Mesodermal cell (in vitro differentiated cells): ENCODE measurements at regions not wholly inside any gene's neighbourhood (a gene's known extent, or its start where the extent isn't known, plus 50 kb on each side); places are given as distances from the start of the nearest gene placed in this dataset.

Experiments
- H3K27ac ChIP-seq: 2 replicates; pipeline ENCODE4 v1.7.0; 2013; ENCODE audit warnings: mild to moderate bottlenecking, low read depth, low read length, moderate library complexity; ENCODE audit not compliant: severe bottlenecking
- H3K36me3 ChIP-seq: 2 replicates; pipeline ENCODE4 v1.7.1; 2013; ENCODE audit warnings: mild to moderate bottlenecking, low read length, moderate library complexity; ENCODE audit not compliant: control insufficient read depth, insufficient read depth
- H3K4me1 ChIP-seq: one replicate; pipeline ENCODE4 v1.7.1; 2013; ENCODE audit warnings: mild to moderate bottlenecking, low read length; ENCODE audit not compliant: insufficient read depth, control insufficient read depth, poor library complexity, severe bottlenecking
- H3K4me3 ChIP-seq: 2 replicates; pipeline ENCODE4 v1.7.0; 2013; ENCODE audit warnings: low read length, control low read depth, mild to moderate bottlenecking; ENCODE audit not compliant: insufficient read depth, poor library complexity, severe bottlenecking; ENCODE audit errors: extremely low read depth
- H3K9me3 ChIP-seq: 2 replicates; pipeline ENCODE4 v1.7.1; 2013; ENCODE audit warnings: mild to moderate bottlenecking, low read length, moderate library complexity; ENCODE audit not compliant: control insufficient read depth
- whole genome bisulfite sequencing, 2 experiments: methylation state at CpG; one replicate each; pipeline ENCODE4 v1.1.5; 2013; ENCODE audit warnings: missing lambda C conversion rate in 2 of 2; ENCODE audit not compliant: insufficient coverage in 2 of 2; 5-methylcytosine and 5-hydroxymethylcytosine counted together

DNA sequence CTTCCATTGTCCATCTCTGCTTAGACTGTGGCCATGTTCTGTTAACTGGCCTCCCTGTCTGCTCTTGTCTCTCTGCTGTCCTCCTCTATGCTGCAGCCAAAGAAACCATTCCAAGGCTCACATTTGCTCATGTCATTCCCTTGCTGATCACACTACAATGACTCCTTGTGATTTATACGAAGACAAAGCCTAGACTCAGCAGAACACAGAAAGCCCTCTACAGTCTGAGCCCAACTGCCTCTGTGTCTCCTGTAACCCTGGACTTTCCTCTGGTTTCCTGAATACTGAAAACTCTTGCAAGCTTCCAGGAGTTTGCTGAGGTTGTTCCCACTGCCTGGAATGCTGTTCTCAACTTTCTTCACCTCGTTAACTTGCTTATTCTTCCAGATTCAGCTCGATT lies 191.8 kb downstream of the TMEM38B start:
- H3K4me1 ChIP-seq = peaks cover 7% of the 10 kb centered on the region
- no peak overlapping the region for H3K4me3 ChIP-seq
- H3K36me3 ChIP-seq = no peaks in the 10 kb centered on the region
- WGBS, 2 experiments = 90 to 93% methylated on average over 2 to 3 of the region's 3 CpGs
- no peaks in the 10 kb centered on the region for H3K9me3 ChIP-seq
- H3K27ac ChIP-seq = peak overlapping the region; percentile 50

- H3K36me3 ChIP-seq = no peaks in the 10 kb centered on the region
- no peak overlapping the region for H3K4me3 ChIP-seq
- 79 to 85% methylated on average over 2 of the region's 2 CpGs for WGBS, 2 experiments
- H3K4me1 ChIP-seq = peaks cover 7% of the 10 kb centered on the region
- no peaks in the 10 kb centered on the region for H3K9me3 ChIP-seq
- no peak overlapping the region for H3K27ac ChIP-seq
Observed at GRCh38 chr9:105887679-105888078, 193.3 kb downstream of the TMEM38B start.

GRCh38 chr9:105890046-105890822 lies 195.9 kb downstream of the TMEM38B start:
- Histone ChIP-seq H3K4me3 (no peak overlapping the region), H3K4me1 (peaks cover 7% of the 10 kb centered on the region), H3K9me3 (no peaks in the 10 kb centered on the region), H3K36me3 (no peaks in the 10 kb centered on the region), H3K27ac (no peak overlapping the region)
- 64 to 68% methylated on average over 4 to 5 of the region's 5 CpGs for WGBS, 2 experiments

DNA sequence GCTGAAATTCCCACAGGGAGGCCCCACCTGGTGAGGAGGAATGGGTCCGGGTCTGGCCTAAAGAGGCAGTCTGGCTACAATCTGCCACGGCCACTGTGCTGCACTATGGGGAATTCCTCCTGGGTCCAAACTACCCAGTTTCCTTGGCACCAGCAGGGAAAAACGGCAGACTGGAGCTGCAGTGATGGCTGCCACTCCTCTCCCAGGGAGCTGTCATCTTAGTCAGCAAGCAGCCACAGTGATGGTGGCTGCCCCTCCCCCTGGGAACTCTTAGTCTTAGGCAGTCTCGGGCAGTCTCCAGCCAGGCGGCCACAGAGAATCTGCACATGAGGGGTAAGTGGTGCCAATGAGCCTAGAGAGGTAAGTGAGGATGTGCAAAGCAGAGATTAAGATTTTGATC lies 205.8 kb downstream of the TMEM38B start:
- Histone ChIP-seq H3K27ac (no peak overlapping the region), H3K9me3 (no peaks in the 10 kb centered on the region), H3K4me1 (peaks cover 4% of the 10 kb centered on the region), H3K4me3 (no peak overlapping the region), H3K36me3 (no peaks in the 10 kb centered on the region)
- 59 to 62% methylated on average over 4 to 5 of the region's 5 CpGs for WGBS, 2 experiments

GRCh38 chr9:105901514-105902109 lies 207.3 kb downstream of the TMEM38B start:
- 13 to 32% methylated on average over 3 to 4 of the region's 4 CpGs for WGBS, 2 experiments
- H3K36me3 ChIP-seq = no peaks in the 10 kb centered on the region
- no peak overlapping the region for H3K4me3 ChIP-seq
- no peak overlapping the region for H3K27ac ChIP-seq
- no peaks in the 10 kb centered on the region for H3K9me3 ChIP-seq
- peaks cover 4% of the 10 kb centered on the region for H3K4me1 ChIP-seq

DNA sequence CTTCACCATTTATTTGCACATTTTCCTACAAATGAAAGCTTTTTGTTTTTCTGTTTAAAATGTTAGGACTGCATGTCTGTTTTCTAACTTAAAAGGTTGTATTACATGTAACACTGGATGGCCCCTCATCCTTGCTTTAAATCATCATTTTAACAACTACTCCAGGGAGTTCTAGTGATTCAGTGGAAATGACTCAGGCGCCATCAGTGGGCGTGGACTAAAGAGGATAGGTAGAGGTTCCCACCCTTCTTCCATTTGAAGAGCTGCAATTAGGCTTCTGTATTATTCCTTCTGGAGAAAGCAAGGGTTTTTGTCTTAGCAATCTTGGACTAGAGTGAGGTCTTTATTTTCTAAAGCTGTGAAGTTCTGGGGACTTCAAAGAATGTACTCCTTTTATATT lies 213.7 kb downstream of the TMEM38B start:
- Histone ChIP-seq H3K4me3 (no peak overlapping the region), H3K27ac (no peak overlapping the region), H3K4me1 (peaks cover 22% of the 10 kb centered on the region), H3K36me3 (no peaks in the 10 kb centered on the region), H3K9me3 (no peaks in the 10 kb centered on the region)
- no CpG with 5 or more reads among the region's 2 CpGs for WGBS, 2 experiments

DNA sequence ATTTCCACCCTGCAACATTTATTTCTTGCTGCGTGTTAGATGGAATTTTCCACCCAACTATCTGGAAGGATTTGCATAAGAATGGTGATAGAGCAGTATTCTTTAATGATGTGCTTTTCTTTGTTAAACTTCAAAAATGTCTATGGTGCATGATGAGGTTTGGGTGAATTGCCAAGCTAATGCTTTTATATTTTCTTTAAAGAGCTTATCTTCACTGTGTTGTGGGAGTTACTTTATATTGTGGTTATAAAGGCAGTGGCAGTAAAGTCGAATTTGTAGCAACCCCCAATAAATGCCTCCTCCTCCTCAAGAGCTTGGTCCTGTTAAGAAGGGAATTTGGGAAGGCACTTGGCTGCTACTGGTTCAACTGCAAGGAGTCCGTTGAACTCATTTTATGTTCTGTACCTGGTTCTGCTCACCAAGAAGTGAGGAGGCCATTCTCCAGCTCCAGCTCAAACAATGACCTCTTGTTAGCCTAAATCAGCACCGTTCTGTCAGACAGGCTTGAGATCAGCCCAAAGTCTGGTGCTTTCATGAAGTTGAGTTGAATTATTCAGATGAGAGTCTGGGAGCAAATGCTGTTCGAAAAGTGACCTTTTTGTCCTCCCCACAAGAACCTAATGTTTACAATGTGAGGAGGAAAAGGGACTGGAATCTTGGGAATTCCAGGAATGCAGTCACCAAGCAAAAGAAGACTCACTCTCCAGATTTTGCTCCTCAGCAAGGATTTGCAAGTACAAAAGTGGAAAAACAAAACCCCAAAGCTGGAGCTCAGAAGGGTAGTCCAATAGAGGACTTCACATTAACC lies 217.0 kb downstream of the TMEM38B start:
- Histone ChIP-seq H3K4me1 (peaks cover 22% of the 10 kb centered on the region), H3K27ac (peak overlapping the region; percentile 94), H3K36me3 (no peaks in the 10 kb centered on the region), H3K9me3 (no peaks in the 10 kb centered on the region), H3K4me3 (no peak overlapping the region)
- 10 to 20% methylated on average over 2 of the region's 5 CpGs for WGBS, 2 experiments

- Histone ChIP-seq H3K27ac (peak overlapping the region; percentile 94), H3K4me1 (peaks cover 22% of the 10 kb centered on the region), H3K36me3 (no peaks in the 10 kb centered on the region), H3K9me3 (no peaks in the 10 kb centered on the region), H3K4me3 (no peak overlapping the region)
- WGBS, 2 experiments = 84 to 88% methylated on average over 1 of the region's 1 CpG
Observed at GRCh38 chr9:105912157-105912862, 218.0 kb downstream of the TMEM38B start.

- peaks cover 22% of the 10 kb centered on the region for H3K4me1 ChIP-seq
- no peaks in the 10 kb centered on the region for H3K9me3 ChIP-seq
- H3K4me3 ChIP-seq = no peak overlapping the region
- no peak overlapping the region for H3K27ac ChIP-seq
- H3K36me3 ChIP-seq = no peaks in the 10 kb centered on the region
- WGBS, 2 experiments = 87 to 88% methylated on average over 3 to 4 of the region's 8 CpGs
Observed at GRCh38 chr9:105912863-105913516, 218.6 kb downstream of the TMEM38B start.
